GM23338 (cell line): ENCODE measurements at regions not wholly inside any gene's neighbourhood (a gene's known extent, or its start where the extent isn't known, plus 50 kb on each side); places are given as distances from the start of the nearest gene placed in this dataset.

Source experiments
- CREB1 ChIP-seq: fragments of 250-450 bp; sonication (Bioruptor Pico); IDR thresholded peaks from 2 replicates; pipeline ENCODE4 v1.5.0; 2020; ENCODE audit warnings: low read depth, mild to moderate bottlenecking, moderate library complexity
- EZH2 ChIP-seq: fragments of 200-600 bp; sonication (generic); IDR thresholded peaks from one replicate; pipeline ENCODE4 v1.8.0; 2017; ENCODE audit warnings: antibody characterized with exemption, mild to moderate bottlenecking, low read depth; ENCODE audit not compliant: unreplicated experiment
- EZH2phosphoT487 ChIP-seq: fragments of 200-600 bp; sonication (generic); IDR thresholded peaks from one replicate; pipeline ENCODE4 v1.8.1; 2018; ENCODE audit warnings: antibody characterized with exemption; ENCODE audit not compliant: unreplicated experiment
- NANOG ChIP-seq: IDR thresholded peaks from 2 replicates; pipeline ENCODE4 v1.6.1; 2016; ENCODE audit warnings: antibody characterized with exemption, borderline replicate concordance
- POLR2AphosphoS5 ChIP-seq: IDR thresholded peaks from 2 replicates; pipeline ENCODE4 v1.6.1; 2016; ENCODE audit warnings: antibody characterized with exemption, low read depth
- TF ChIP-seq, protein P1 (sequence below), 2 experiments: fragments of 200-600 bp in 1 of 2; sonication (generic) in 1 of 2; conservative IDR thresholded peaks; 2 replicates each; pipeline versions ENCODE4 v1.5.1 to v1.6.1; 2016 to 2017; ENCODE audit warnings: antibody characterized with exemption in 2 of 2, low read depth in 2 of 2, mild to moderate bottlenecking in 2 of 2, moderate library complexity in 1 of 2
- TF ChIP-seq, protein P2 (sequence below): fragments of 250-450 bp; sonication (Bioruptor Pico); IDR thresholded peaks from 2 replicates; pipeline ENCODE4 v1.5.0; 2020; ENCODE audit warnings: mild to moderate bottlenecking, moderate library complexity
- TF ChIP-seq, protein P3 (sequence below): IDR thresholded peaks from 2 replicates; pipeline ENCODE4 v1.6.1; 2016; ENCODE audit warnings: antibody characterized with exemption
- TF ChIP-seq, protein P4 (sequence below): IDR thresholded peaks from one replicate; pipeline ENCODE4 v1.6.1; 2018; ENCODE audit warnings: antibody characterized with exemption; ENCODE audit not compliant: unreplicated experiment

DNA sequence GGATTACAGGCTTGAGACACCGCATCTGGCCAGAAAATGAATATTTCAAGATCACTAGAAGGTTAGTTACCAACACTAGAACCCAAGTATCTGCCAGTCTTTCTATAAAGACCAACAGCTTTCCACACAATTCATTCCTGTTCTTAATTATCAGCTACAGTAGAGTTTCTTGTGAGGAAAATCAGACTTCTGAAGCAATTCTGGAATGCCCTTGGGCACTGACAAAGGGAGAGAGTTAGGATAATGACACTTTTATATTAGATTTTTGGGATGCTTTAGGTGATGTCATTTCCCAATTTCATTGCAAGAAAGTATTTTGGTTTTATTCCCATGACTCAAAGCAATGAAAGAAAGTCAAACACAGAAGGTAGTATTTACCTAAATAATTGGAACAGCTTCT, 497.0 kb upstream of the TUSC1 start:
- no peak for TF ChIP-seq POLR2AphosphoS5
- no peak for TF ChIP-seq EZH2
- no peak for TF ChIP-seq EZH2phosphoT487
- TF ChIP-seq, protein P1, sequence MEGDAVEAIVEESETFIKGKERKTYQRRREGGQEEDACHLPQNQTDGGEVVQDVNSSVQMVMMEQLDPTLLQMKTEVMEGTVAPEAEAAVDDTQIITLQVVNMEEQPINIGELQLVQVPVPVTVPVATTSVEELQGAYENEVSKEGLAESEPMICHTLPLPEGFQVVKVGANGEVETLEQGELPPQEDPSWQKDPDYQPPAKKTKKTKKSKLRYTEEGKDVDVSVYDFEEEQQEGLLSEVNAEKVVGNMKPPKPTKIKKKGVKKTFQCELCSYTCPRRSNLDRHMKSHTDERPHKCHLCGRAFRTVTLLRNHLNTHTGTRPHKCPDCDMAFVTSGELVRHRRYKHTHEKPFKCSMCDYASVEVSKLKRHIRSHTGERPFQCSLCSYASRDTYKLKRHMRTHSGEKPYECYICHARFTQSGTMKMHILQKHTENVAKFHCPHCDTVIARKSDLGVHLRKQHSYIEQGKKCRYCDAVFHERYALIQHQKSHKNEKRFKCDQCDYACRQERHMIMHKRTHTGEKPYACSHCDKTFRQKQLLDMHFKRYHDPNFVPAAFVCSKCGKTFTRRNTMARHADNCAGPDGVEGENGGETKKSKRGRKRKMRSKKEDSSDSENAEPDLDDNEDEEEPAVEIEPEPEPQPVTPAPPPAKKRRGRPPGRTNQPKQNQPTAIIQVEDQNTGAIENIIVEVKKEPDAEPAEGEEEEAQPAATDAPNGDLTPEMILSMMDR (conservative IDR thresholded peaks at IDR 0.05; ENCODE audit: low read depth in 2 of 2) = no peak
- TF ChIP-seq, protein P2, sequence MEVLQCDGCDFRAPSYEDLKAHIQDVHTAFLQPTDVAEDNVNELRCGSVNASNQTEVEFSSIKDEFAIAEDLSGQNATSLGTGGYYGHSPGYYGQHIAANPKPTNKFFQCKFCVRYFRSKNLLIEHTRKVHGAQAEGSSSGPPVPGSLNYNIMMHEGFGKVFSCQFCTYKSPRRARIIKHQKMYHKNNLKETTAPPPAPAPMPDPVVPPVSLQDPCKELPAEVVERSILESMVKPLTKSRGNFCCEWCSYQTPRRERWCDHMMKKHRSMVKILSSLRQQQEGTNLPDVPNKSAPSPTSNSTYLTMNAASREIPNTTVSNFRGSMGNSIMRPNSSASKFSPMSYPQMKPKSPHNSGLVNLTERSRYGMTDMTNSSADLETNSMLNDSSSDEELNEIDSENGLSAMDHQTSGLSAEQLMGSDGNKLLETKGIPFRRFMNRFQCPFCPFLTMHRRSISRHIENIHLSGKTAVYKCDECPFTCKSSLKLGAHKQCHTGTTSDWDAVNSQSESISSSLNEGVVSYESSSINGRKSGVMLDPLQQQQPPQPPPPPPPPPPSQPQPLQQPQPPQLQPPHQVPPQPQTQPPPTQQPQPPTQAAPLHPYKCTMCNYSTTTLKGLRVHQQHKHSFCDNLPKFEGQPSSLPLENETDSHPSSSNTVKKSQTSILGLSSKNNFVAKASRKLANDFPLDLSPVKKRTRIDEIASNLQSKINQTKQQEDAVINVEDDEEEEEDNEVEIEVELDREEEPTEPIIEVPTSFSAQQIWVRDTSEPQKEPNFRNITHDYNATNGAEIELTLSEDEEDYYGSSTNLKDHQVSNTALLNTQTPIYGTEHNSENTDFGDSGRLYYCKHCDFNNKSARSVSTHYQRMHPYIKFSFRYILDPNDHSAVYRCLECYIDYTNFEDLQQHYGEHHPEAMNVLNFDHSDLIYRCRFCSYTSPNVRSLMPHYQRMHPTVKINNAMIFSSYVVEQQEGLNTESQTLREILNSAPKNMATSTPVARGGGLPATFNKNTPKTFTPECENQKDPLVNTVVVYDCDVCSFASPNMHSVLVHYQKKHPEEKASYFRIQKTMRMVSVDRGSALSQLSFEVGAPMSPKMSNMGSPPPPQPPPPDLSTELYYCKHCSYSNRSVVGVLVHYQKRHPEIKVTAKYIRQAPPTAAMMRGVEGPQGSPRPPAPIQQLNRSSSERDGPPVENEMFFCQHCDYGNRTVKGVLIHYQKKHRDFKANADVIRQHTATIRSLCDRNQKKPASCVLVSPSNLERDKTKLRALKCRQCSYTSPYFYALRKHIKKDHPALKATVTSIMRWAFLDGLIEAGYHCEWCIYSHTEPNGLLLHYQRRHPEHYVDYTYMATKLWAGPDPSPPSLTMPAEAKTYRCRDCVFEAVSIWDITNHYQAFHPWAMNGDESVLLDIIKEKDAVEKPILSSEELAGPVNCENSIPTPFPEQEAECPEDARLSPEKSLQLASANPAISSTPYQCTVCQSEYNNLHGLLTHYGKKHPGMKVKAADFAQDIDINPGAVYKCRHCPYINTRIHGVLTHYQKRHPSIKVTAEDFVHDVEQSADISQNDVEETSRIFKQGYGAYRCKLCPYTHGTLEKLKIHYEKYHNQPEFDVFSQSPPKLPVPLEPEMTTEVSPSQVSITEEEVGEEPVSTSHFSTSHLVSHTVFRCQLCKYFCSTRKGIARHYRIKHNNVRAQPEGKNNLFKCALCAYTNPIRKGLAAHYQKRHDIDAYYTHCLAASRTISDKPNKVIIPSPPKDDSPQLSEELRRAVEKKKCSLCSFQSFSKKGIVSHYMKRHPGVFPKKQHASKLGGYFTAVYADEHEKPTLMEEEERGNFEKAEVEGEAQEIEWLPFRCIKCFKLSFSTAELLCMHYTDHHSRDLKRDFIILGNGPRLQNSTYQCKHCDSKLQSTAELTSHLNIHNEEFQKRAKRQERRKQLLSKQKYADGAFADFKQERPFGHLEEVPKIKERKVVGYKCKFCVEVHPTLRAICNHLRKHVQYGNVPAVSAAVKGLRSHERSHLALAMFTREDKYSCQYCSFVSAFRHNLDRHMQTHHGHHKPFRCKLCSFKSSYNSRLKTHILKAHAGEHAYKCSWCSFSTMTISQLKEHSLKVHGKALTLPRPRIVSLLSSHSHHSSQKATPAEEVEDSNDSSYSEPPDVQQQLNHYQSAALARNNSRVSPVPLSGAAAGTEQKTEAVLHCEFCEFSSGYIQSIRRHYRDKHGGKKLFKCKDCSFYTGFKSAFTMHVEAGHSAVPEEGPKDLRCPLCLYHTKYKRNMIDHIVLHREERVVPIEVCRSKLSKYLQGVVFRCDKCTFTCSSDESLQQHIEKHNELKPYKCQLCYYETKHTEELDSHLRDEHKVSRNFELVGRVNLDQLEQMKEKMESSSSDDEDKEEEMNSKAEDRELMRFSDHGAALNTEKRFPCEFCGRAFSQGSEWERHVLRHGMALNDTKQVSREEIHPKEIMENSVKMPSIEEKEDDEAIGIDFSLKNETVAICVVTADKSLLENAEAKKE (CRISPR knock-in tag) = no peak
- TF ChIP-seq, protein P3, sequence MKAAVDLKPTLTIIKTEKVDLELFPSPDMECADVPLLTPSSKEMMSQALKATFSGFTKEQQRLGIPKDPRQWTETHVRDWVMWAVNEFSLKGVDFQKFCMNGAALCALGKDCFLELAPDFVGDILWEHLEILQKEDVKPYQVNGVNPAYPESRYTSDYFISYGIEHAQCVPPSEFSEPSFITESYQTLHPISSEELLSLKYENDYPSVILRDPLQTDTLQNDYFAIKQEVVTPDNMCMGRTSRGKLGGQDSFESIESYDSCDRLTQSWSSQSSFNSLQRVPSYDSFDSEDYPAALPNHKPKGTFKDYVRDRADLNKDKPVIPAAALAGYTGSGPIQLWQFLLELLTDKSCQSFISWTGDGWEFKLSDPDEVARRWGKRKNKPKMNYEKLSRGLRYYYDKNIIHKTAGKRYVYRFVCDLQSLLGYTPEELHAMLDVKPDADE = no peak
- no peak for TF ChIP-seq NANOG
- TF ChIP-seq, protein P4, sequence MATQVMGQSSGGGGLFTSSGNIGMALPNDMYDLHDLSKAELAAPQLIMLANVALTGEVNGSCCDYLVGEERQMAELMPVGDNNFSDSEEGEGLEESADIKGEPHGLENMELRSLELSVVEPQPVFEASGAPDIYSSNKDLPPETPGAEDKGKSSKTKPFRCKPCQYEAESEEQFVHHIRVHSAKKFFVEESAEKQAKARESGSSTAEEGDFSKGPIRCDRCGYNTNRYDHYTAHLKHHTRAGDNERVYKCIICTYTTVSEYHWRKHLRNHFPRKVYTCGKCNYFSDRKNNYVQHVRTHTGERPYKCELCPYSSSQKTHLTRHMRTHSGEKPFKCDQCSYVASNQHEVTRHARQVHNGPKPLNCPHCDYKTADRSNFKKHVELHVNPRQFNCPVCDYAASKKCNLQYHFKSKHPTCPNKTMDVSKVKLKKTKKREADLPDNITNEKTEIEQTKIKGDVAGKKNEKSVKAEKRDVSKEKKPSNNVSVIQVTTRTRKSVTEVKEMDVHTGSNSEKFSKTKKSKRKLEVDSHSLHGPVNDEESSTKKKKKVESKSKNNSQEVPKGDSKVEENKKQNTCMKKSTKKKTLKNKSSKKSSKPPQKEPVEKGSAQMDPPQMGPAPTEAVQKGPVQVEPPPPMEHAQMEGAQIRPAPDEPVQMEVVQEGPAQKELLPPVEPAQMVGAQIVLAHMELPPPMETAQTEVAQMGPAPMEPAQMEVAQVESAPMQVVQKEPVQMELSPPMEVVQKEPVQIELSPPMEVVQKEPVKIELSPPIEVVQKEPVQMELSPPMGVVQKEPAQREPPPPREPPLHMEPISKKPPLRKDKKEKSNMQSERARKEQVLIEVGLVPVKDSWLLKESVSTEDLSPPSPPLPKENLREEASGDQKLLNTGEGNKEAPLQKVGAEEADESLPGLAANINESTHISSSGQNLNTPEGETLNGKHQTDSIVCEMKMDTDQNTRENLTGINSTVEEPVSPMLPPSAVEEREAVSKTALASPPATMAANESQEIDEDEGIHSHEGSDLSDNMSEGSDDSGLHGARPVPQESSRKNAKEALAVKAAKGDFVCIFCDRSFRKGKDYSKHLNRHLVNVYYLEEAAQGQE = no peak
- TF ChIP-seq CREB1 (CRISPR knock-in tag) = no peak
